ENCODE measurements at regions not wholly inside any gene's neighbourhood (a gene's known extent, or its start where the extent isn't known, plus 50 kb on each side); places are given as distances from the start of the nearest gene placed in this dataset.
"Not testable (repeated sequence)": the region's sequence is repeated elsewhere in the genome, so short reads cannot be mapped to it uniquely, and the experiment has no call there.

DNA sequence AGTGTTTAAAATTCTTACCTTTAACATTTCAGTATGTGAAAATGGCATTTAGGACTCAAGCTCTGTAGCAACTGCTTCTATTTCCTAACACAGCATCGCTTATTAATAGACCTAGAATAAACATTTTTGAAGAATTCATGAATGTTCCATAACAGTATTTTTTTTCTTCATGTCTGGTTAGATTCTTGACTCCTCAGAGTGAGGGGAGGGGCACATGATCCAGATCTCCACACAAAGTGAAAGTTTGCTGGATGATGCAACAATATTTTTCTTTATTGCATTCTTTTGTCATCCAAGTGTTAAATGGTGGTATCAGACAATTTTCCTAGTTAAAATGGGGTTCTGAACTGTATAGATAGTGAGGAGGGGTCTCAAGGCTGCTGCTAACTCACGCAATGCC lies 130.8 kb upstream of the MAN2A1 start:
- H3K4me3 ChIP-seq: no peak overlapping the region
- TF ChIP-seq POLR2A (IDR thresholded peaks at IDR 0.05): no peak
- TF ChIP-seq, protein P1, sequence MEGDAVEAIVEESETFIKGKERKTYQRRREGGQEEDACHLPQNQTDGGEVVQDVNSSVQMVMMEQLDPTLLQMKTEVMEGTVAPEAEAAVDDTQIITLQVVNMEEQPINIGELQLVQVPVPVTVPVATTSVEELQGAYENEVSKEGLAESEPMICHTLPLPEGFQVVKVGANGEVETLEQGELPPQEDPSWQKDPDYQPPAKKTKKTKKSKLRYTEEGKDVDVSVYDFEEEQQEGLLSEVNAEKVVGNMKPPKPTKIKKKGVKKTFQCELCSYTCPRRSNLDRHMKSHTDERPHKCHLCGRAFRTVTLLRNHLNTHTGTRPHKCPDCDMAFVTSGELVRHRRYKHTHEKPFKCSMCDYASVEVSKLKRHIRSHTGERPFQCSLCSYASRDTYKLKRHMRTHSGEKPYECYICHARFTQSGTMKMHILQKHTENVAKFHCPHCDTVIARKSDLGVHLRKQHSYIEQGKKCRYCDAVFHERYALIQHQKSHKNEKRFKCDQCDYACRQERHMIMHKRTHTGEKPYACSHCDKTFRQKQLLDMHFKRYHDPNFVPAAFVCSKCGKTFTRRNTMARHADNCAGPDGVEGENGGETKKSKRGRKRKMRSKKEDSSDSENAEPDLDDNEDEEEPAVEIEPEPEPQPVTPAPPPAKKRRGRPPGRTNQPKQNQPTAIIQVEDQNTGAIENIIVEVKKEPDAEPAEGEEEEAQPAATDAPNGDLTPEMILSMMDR (IDR thresholded peaks at IDR 0.05): no peak
- 71% methylated on average over 2 of the region's 2 CpGs for WGBS (ENCODE audit: insufficient coverage, low coverage, low lambda C conversion rate, missing lambda C conversion rate)
- DNase-seq: no peak
- no peaks in the 10 kb centered on the region for H3K9me3 ChIP-seq
- no peaks in the 10 kb centered on the region for H3K27me3 ChIP-seq
- no peak overlapping the region for H3K27ac ChIP-seq
- no peaks in the 10 kb centered on the region for H3K36me3 ChIP-seq
- H3K4me1 ChIP-seq: no peaks in the 10 kb centered on the region
- intact Hi-C loops (cut with DNase I): no loop called here
- no peak for ATAC-seq

DNA sequence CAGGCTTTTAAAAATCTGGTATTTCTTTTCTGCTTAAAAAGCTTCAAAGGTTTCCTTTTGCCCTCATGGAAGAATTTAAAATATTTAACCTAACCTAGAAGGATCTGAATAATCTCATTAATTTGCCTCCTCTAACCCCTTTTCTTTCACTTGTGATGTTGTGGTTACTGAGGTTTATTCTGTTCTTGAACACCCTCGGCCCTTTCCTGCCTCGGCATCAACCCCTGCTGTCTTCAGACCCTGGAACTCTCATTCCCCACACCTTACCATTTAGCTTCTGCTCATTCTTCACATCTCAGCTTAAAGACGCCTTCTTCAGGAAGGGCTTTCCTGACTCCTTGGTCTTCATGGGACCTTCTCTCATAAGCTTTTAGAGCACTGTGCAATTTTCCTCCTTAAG lies 131.4 kb upstream of the MAN2A1 start:
- WGBS (ENCODE audit: insufficient coverage, low coverage, low lambda C conversion rate, missing lambda C conversion rate): 50% methylated on average over 3 of the region's 3 CpGs
- Histone ChIP-seq H3K27me3 (no peaks in the 10 kb centered on the region), H3K4me1 (no peaks in the 10 kb centered on the region), H3K27ac (no peak overlapping the region), H3K4me3 (no peak overlapping the region), H3K9me3 (no peaks in the 10 kb centered on the region), H3K36me3 (no peaks in the 10 kb centered on the region)
- intact Hi-C loops (cut with DNase I): no loop called here
- TF ChIP-seq, protein P1 (IDR thresholded peaks at IDR 0.05): no peak
- TF ChIP-seq POLR2A (IDR thresholded peaks at IDR 0.05): no peak
- no peak for DNase-seq
- ATAC-seq: no peak

DNA sequence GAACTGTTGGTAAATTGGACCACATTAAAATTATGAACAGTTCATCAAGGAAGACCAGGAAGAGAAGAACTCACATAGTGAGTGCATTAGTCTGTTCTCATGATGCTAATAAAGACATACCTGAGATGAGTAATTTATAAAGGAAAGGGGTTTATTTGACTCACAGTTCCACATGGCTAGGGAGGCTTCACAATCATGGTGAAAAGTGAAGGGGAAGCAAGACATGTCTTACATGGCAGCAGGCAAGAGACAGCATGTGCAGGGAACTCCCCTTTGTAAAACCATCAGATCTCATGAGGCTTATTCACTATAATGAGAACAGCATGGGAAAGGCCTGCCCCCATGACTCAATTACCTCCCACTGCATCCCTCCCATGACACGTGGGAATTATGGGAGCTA lies 135.9 kb upstream of the MAN2A1 start:
- WGBS (ENCODE audit: insufficient coverage, low coverage, low lambda C conversion rate, missing lambda C conversion rate): 100% methylated on average over 1 of the region's 1 CpG
- intact Hi-C loops (cut with DNase I): no loop called here
- no peak overlapping the region for H3K4me3 ChIP-seq
- no peak for DNase-seq
- no peaks in the 10 kb centered on the region for H3K27me3 ChIP-seq
- no peaks in the 10 kb centered on the region for H3K9me3 ChIP-seq
- no peak for TF ChIP-seq POLR2A (IDR thresholded peaks at IDR 0.05)
- TF ChIP-seq, protein P1 (IDR thresholded peaks at IDR 0.05): no peak
- H3K27ac ChIP-seq: no peak overlapping the region
- H3K36me3 ChIP-seq: no peaks in the 10 kb centered on the region
- ATAC-seq: no peak
- no peaks in the 10 kb centered on the region for H3K4me1 ChIP-seq

DNA sequence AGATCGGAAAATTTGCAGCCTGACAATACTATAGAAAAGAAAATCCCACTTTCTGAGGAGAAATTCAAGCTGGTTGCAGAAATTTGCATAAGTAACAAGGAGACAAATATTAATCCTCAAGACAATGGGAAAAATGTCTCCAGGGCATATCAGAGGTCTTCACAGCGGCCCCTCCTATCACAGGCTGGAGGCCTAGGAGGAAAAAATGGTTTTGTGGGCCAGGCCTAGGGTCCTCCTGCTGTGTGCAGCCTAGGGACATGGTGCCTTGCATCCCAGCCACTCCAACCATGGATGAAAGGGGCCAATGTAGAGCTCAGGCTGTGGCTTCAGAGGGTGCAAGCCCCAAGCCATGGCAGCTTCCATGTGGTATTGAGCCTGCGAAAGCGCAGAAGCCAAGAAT lies 138.5 kb upstream of the MAN2A1 start:
- DNase-seq; H3K36me3 ChIP-seq; ATAC-seq; H3K4me1 ChIP-seq; H3K4me3 ChIP-seq; intact Hi-C loops (cut with DNase I); H3K9me3 ChIP-seq; H3K27ac ChIP-seq; H3K27me3 ChIP-seq: not testable (repeated sequence)
- WGBS (ENCODE audit: insufficient coverage, low coverage, low lambda C conversion rate, missing lambda C conversion rate): 100% methylated on average over 2 of the region's 4 CpGs

DNA sequence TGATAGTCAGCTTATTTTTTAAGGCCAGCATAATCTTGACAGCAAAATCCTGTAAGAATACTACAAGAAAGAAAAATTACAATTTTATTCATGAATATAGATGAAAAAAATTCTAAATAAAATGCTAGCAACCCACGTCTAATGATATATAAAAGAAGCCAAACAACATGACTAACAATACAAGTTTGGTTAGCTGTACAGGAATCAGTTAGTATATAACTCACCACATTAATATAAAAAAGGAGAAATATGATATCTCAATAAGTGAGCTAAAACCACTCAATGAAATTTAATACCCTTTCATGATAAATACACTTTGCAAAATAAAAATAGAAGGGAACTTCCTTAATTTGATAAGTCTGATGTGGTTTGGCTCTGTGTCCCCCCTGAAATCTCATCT lies 139.7 kb upstream of the MAN2A1 start:
- Histone ChIP-seq H3K27ac (no peak overlapping the region), H3K4me3 (no peak overlapping the region), H3K36me3 (no peaks in the 10 kb centered on the region), H3K4me1 (no peaks in the 10 kb centered on the region), H3K9me3 (no peaks in the 10 kb centered on the region), H3K27me3 (no peaks in the 10 kb centered on the region)
- ATAC-seq (no peak), DNase-seq (no peak)
- intact Hi-C loops (cut with DNase I): no loop called here
- no peak for TF ChIP-seq POLR2A (IDR thresholded peaks at IDR 0.05)
- TF ChIP-seq, protein P1 (IDR thresholded peaks at IDR 0.05): no peak
- WGBS (ENCODE audit: insufficient coverage, low coverage, low lambda C conversion rate, missing lambda C conversion rate): 88% methylated on average over 1 of the region's 1 CpG

All from right lobe of liver (tissue), 6 donors.